ENCODE measurements at regions not wholly inside any gene's neighbourhood (a gene's known extent, or its start where the extent isn't known, plus 50 kb on each side); places are given as distances from the start of the nearest gene placed in this dataset.

DNA sequence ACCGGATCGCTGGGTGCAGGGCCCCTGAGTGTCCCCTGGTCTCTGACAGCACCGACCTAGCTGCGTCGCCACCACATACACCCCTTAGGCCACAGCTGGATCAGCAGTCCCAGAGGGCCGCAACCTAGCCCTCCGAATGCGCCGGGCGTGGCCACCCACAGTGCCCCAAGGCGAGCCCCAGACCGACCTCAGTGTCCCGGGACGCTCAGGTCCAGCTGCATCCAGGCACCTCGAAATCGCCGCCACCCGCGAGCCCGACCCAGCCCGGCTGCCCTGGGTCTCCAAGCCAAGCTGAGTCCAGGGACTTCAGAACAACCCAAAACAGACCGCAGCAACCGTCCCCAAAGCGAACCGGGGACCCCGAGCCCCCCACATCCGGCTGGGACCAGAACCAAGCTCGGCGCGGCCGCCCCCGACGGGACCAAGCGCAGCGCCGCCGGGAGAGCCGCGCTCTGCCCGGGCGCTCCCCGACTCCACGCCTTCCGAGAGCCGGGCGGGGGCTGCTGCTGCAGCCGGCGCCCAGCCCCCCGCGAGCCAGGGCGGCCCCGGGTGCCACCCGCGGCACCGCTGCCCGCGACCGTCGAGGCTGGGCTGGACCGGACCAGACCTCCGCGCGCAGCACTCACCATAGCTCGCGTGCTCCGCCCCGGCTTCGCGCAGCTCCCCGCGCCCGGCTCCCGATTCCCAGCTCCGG, 54.6 kb upstream of the ECE1 start:
- peak; percentile 42 for ATAC-seq
- TF ChIP-seq BACH2 (CRISPR knock-in tag; IDR thresholded peaks at IDR 0.05; ENCODE audit: borderline replicate concordance) (no peak), ZNF8 (CRISPR knock-in tag; IDR thresholded peaks at IDR 0.05) (no peak), ARNTL (CRISPR knock-in tag; IDR thresholded peaks at IDR 0.05; ENCODE audit: borderline replicate concordance, low read depth) (no peak), CSDC2 (CRISPR knock-in tag; IDR thresholded peaks at IDR 0.05) (0 out of 2 replicates have a peak, but pooled peaks have one; percentile 47)
- TF ChIP-seq, protein P1, sequence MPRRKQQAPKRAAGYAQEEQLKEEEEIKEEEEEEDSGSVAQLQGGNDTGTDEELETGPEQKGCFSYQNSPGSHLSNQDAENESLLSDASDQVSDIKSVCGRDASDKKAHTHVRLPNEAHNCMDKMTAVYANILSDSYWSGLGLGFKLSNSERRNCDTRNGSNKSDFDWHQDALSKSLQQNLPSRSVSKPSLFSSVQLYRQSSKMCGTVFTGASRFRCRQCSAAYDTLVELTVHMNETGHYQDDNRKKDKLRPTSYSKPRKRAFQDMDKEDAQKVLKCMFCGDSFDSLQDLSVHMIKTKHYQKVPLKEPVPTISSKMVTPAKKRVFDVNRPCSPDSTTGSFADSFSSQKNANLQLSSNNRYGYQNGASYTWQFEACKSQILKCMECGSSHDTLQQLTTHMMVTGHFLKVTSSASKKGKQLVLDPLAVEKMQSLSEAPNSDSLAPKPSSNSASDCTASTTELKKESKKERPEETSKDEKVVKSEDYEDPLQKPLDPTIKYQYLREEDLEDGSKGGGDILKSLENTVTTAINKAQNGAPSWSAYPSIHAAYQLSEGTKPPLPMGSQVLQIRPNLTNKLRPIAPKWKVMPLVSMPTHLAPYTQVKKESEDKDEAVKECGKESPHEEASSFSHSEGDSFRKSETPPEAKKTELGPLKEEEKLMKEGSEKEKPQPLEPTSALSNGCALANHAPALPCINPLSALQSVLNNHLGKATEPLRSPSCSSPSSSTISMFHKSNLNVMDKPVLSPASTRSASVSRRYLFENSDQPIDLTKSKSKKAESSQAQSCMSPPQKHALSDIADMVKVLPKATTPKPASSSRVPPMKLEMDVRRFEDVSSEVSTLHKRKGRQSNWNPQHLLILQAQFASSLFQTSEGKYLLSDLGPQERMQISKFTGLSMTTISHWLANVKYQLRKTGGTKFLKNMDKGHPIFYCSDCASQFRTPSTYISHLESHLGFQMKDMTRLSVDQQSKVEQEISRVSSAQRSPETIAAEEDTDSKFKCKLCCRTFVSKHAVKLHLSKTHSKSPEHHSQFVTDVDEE (CRISPR knock-in tag; IDR thresholded peaks at IDR 0.05), result 0 out of 2 replicates have a peak, but pooled peaks have one; percentile 10
- TF ChIP-seq, protein P2, sequence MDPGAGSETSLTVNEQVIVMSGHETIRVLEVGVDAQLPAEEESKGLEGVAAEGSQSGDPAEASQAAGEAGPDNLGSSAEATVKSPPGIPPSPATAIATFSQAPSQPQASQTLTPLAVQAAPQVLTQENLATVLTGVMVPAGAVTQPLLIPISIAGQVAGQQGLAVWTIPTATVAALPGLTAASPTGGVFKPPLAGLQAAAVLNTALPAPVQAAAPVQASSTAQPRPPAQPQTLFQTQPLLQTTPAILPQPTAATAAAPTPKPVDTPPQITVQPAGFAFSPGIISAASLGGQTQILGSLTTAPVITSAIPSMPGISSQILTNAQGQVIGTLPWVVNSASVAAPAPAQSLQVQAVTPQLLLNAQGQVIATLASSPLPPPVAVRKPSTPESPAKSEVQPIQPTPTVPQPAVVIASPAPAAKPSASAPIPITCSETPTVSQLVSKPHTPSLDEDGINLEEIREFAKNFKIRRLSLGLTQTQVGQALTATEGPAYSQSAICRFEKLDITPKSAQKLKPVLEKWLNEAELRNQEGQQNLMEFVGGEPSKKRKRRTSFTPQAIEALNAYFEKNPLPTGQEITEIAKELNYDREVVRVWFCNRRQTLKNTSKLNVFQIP (CRISPR knock-in tag; IDR thresholded peaks at IDR 0.05; ENCODE audit: borderline replicate concordance, low read depth), result no peak
- TF ChIP-seq, protein P3, sequence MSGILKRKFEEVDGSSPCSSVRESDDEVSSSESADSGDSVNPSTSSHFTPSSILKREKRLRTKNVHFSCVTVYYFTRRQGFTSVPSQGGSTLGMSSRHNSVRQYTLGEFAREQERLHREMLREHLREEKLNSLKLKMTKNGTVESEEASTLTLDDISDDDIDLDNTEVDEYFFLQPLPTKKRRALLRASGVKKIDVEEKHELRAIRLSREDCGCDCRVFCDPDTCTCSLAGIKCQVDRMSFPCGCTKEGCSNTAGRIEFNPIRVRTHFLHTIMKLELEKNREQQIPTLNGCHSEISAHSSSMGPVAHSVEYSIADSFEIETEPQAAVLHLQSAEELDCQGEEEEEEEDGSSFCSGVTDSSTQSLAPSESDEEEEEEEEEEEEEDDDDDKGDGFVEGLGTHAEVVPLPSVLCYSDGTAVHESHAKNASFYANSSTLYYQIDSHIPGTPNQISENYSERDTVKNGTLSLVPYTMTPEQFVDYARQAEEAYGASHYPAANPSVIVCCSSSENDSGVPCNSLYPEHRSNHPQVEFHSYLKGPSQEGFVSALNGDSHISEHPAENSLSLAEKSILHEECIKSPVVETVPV (CRISPR knock-in tag; IDR thresholded peaks at IDR 0.05), result no peak
- TF ChIP-seq, protein P4, sequence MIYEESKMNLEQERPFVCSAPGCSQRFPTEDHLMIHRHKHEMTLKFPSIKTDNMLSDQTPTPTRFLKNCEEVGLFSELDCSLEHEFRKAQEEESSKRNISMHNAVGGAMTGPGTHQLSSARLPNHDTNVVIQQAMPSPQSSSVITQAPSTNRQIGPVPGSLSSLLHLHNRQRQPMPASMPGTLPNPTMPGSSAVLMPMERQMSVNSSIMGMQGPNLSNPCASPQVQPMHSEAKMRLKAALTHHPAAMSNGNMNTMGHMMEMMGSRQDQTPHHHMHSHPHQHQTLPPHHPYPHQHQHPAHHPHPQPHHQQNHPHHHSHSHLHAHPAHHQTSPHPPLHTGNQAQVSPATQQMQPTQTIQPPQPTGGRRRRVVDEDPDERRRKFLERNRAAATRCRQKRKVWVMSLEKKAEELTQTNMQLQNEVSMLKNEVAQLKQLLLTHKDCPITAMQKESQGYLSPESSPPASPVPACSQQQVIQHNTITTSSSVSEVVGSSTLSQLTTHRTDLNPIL (CRISPR knock-in tag; IDR thresholded peaks at IDR 0.05; ENCODE audit: low read depth), result no peak

DNA sequence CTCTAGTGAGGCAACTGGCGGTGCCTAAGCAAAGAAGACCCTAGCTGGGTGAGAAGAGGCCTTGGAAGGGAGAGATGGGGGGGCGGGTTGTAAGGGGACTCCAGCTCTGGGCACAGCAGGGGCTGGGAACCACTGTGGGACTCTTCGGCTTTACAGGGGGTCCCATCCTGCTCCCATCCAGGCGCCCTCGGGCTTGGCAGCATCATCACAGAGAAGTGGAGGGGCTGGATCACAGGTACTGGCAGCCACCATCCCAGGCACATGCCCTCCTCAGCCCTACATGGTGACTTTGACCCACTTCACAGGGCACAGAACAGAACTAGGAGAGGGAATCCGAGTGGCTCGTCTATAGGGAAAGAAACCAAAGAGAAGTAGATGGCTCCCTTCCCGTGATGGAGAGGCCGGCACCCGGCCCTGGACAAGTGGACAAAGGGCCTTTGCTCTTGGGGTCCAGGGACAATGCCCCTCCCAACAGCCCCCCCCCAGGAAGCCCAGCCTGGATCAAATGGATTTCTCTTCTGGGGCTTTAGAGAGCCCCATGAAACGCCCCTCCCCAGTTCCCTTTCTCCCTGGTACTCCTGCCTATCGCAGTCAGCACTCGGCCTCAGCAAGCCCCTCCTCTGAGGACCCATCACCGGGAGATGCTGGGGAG, 54.0 kb upstream of the ECE1 start:
- ATAC-seq, result no peak
- TF ChIP-seq, protein P5, sequence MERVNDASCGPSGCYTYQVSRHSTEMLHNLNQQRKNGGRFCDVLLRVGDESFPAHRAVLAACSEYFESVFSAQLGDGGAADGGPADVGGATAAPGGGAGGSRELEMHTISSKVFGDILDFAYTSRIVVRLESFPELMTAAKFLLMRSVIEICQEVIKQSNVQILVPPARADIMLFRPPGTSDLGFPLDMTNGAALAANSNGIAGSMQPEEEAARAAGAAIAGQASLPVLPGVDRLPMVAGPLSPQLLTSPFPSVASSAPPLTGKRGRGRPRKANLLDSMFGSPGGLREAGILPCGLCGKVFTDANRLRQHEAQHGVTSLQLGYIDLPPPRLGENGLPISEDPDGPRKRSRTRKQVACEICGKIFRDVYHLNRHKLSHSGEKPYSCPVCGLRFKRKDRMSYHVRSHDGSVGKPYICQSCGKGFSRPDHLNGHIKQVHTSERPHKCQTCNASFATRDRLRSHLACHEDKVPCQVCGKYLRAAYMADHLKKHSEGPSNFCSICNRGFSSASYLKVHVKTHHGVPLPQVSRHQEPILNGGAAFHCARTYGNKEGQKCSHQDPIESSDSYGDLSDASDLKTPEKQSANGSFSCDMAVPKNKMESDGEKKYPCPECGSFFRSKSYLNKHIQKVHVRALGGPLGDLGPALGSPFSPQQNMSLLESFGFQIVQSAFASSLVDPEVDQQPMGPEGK (CRISPR knock-in tag; IDR thresholded peaks at IDR 0.05; ENCODE audit: borderline replicate concordance), result no peak
- no peak for TF ChIP-seq RARB (CRISPR knock-in tag; IDR thresholded peaks at IDR 0.05)
- TF ChIP-seq OSR1 (CRISPR knock-in tag; IDR thresholded peaks at IDR 0.05), result no peak
- TF ChIP-seq, protein P3 (CRISPR knock-in tag; IDR thresholded peaks at IDR 0.05), result no peak

DNA sequence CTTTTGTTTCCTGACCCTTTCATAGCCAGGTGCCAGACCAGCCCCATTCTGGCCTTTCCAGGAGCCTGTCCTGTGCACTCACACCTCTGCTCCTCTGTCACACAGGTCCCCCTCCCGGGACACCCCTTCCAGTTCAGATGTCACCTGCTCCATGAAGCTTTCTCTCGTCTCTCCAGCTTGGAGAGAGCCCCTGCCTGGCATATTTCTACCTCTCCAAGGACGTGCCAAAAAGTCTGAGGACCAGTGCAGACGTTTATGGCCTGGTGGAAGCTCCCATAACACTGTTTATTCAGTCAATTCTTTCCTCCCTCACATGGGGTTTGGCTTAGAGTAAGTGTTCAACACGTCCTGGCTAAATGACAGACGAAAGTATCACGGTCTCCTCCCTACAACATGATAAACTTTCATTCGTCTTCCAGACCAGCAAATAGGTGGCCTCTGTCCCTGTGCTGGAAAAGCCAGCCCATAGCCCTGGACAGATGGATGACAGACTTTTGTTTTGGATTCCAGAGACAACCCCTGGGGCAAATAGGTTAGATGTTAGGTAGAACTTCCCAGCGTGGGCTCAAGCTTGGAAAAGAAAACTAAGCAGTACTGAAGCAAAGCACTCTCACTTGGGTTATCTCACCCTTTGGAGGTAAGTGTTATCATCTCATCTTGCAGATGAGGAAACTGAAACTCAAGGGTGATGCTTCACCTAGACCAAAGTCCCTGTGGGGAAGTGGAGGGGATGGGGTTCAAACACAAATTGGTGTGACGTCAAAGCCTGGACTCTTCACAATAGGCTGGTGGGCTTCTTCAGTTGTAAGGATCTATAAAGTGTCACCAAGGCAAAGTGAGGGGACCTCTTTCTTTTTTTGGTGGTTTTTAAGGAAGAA, 52.9 kb upstream of the ECE1 start:
- no peak for ATAC-seq
- no peak for TF ChIP-seq OSR1 (CRISPR knock-in tag; IDR thresholded peaks at IDR 0.05)
- TF ChIP-seq, protein P1 (CRISPR knock-in tag; IDR thresholded peaks at IDR 0.05), result no peak
- no peak for TF ChIP-seq ESRRG (CRISPR knock-in tag; IDR thresholded peaks at IDR 0.05)
- TF ChIP-seq GLIS3 (CRISPR knock-in tag; IDR thresholded peaks at IDR 0.05), result no peak
- no peak for TF ChIP-seq ARNTL (CRISPR knock-in tag; IDR thresholded peaks at IDR 0.05; ENCODE audit: borderline replicate concordance, low read depth)
- TF ChIP-seq CSDC2 (CRISPR knock-in tag; IDR thresholded peaks at IDR 0.05), result no peak
- no peak for TF ChIP-seq ZC3H10 (CRISPR knock-in tag; IDR thresholded peaks at IDR 0.05)
- TF ChIP-seq, protein P4 (CRISPR knock-in tag; IDR thresholded peaks at IDR 0.05; ENCODE audit: low read depth), result no peak
- TF ChIP-seq SNAI2 (CRISPR knock-in tag; IDR thresholded peaks at IDR 0.05), result no peak
- no peak for TF ChIP-seq ZFP3 (CRISPR knock-in tag; IDR thresholded peaks at IDR 0.05)

Data from SK-N-SH treated with all-trans-retinoic acid at 6 μM for 48 hours (cell line).